Epithelial cell of proximal tubule (primary cell): ENCODE measurements at regions not wholly inside any gene's neighbourhood (a gene's known extent, or its start where the extent isn't known, plus 50 kb on each side); places are given as distances from the start of the nearest gene placed in this dataset.
"Not testable (repeated sequence)": the region's sequence is repeated elsewhere in the genome, so short reads cannot be mapped to it uniquely, and the experiment has no call there.

Experiments used
- DNase-seq: peaks from one replicate; pipeline ENCODE4 v3.0.0-alpha.2; 2011; ENCODE audit warnings: low read depth
- H3K4me3 ChIP-seq: 2 replicates; pipeline ENCODE4 v1.5.1; 2011; ENCODE audit warnings: low read depth, mild to moderate bottlenecking, low read length
- TF ChIP-seq, protein P1 (sequence below): conservative IDR thresholded peaks from 2 replicates; pipeline ENCODE4 v1.5.1; 2012; ENCODE audit warnings: low read depth, mild to moderate bottlenecking, low read length

DNA sequence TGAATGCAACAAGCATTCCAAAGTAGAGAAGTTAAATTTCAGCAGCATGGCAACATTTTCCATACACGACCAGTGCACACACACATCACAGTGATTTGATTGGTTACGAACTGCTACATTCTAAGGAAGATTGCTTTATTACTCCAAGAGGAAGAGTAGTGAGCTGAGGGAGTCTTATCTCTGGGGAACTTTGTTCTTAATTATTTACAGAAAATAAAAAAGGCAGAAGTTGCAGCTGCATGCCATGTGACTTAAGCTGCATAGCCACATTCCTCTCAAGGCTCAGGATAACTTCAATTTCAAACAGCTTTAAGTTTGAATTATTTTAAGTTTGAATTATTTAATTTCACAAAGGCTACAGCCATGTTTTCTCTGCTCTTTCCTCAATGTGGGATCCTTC is 71.6 kb upstream of the HSPB3 start:
- H3K4me3 ChIP-seq, result no peak overlapping the region
- TF ChIP-seq, protein P1, sequence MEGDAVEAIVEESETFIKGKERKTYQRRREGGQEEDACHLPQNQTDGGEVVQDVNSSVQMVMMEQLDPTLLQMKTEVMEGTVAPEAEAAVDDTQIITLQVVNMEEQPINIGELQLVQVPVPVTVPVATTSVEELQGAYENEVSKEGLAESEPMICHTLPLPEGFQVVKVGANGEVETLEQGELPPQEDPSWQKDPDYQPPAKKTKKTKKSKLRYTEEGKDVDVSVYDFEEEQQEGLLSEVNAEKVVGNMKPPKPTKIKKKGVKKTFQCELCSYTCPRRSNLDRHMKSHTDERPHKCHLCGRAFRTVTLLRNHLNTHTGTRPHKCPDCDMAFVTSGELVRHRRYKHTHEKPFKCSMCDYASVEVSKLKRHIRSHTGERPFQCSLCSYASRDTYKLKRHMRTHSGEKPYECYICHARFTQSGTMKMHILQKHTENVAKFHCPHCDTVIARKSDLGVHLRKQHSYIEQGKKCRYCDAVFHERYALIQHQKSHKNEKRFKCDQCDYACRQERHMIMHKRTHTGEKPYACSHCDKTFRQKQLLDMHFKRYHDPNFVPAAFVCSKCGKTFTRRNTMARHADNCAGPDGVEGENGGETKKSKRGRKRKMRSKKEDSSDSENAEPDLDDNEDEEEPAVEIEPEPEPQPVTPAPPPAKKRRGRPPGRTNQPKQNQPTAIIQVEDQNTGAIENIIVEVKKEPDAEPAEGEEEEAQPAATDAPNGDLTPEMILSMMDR, result no peak

GRCh38 chr5:54383225-54383901 is 72.1 kb upstream of the HSPB3 start:
- no peak overlapping the region for H3K4me3 ChIP-seq
- TF ChIP-seq, protein P1, result no peak
- no peak for DNase-seq

More for the DNA sequence above, 71.6 kb upstream of the HSPB3 start:
- DNase-seq, result no peak

DNA sequence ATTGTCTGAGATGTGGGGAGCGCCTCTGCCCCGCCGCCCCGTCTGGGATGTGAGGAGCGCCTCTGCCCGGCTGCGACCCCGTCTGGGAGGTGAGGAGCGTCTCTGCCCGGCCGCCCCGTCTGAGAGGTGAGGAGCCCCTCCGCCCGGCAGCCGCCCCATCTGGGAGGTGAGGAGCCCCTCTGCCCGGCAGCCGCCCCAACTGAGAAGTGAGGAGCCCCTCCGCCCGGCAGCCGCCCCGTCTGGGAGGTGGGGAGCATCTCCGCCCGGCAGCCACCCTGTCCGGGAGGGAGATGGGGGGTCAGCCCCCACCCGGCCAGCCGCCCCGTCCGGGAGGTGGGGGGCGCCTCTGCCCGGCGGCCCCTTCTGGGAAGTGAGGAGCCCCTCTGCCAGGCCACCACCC is 70.9 kb upstream of the ARL15 start:
- H3K4me3 ChIP-seq, DNase-seq: not testable (repeated sequence)

DNA sequence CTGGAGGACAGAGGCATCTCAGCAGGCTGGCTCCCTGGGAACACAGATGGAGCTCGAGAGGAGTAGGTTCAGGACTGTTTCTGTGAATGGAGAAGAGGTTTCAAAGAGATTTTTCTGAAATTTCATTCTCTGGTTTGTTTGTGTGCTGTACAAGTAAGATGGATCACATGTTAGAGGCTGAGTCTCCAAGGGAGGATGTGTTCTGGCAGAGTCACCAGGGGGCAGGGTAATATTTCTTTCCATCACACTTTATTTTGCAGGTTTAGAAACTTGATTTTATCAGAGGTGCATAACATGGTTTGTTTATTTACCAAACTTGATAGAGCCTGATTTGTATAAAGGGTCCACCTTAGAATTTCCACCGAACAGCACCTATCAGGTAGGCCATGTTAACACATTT is 69.2 kb upstream of the ARL15 start:
- DNase-seq, result no peak
- TF ChIP-seq, protein P1, result peak; percentile 13
- H3K4me3 ChIP-seq, result no peak overlapping the region

DNA sequence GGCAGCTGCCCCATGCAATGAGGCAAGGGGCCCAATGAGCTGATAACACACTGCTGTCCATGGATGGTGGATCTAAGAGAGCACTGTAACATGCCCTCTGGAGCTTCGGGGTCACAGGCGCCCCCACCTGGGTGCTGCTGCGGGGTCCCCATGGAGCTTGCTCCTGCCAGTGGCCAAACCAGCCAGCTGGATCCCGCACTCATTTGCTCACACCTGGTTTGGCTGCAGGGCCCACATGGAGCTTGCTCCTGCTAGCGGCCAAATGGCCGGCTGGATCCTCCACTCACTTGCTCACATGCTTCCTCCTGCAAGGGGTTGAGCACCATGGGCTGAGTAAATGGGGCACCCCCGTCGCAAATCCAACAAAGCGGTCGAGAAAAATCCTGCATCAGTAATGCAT is 68.3 kb upstream of the ARL15 start:
- TF ChIP-seq, protein P1, result no peak
- H3K4me3 ChIP-seq, result no peak overlapping the region
- DNase-seq, result no peak

GRCh38 chr5:54377339-54377738 is 67.0 kb upstream of the ARL15 start:
- DNase-seq, H3K4me3 ChIP-seq: not testable (repeated sequence)

GRCh38 chr5:54370982-54371381 is 60.6 kb upstream of the ARL15 start:
- DNase-seq, result no peak
- TF ChIP-seq, protein P1, result no peak

GRCh38 chr5:54367844-54368243 is 57.5 kb upstream of the ARL15 start:
- no peak for DNase-seq

More at GRCh38 chr5:54370982-54371381, 60.6 kb upstream of the ARL15 start:
- H3K4me3 ChIP-seq, result no peak overlapping the region

More at GRCh38 chr5:54367844-54368243, 57.5 kb upstream of the ARL15 start:
- no peak overlapping the region for H3K4me3 ChIP-seq
- TF ChIP-seq, protein P1, result no peak
